ENCODE measurements at regions not wholly inside any gene's neighbourhood (a gene's known extent, or its start where the extent isn't known, plus 50 kb on each side); places are given as distances from the start of the nearest gene placed in this dataset.

DNA sequence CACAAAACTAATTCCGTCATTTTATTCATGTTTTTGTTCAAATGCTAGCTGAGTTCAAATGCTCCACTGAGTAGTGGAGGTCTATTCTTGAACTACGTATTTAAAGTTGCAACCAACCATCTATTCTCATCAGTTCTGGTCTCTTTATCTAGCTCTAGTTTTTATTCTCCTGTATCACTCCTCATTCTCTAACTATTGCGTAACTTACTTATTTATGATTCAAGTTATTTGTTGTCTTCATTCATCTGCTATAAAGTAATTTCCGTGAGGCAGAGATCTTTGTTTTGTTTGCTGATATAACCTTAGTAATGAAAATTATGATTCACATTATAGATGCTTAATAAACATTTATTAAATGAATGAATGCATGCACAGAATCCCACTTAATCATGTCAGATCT, 221.6 kb upstream of the ASCC3 start:
- no peak for TF ChIP-seq EP300 (IDR thresholded peaks at IDR 0.05)
- TF ChIP-seq, protein P1, sequence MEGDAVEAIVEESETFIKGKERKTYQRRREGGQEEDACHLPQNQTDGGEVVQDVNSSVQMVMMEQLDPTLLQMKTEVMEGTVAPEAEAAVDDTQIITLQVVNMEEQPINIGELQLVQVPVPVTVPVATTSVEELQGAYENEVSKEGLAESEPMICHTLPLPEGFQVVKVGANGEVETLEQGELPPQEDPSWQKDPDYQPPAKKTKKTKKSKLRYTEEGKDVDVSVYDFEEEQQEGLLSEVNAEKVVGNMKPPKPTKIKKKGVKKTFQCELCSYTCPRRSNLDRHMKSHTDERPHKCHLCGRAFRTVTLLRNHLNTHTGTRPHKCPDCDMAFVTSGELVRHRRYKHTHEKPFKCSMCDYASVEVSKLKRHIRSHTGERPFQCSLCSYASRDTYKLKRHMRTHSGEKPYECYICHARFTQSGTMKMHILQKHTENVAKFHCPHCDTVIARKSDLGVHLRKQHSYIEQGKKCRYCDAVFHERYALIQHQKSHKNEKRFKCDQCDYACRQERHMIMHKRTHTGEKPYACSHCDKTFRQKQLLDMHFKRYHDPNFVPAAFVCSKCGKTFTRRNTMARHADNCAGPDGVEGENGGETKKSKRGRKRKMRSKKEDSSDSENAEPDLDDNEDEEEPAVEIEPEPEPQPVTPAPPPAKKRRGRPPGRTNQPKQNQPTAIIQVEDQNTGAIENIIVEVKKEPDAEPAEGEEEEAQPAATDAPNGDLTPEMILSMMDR (IDR thresholded peaks at IDR 0.05): no peak

All from gastroesophageal sphincter (tissue), 3 donors.